OCI-M2 (cell line): ENCODE measurements at regions not wholly inside any gene's neighbourhood (a gene's known extent, or its start where the extent isn't known, plus 50 kb on each side); places are given as distances from the start of the nearest gene placed in this dataset.

ENCODE experiments used
- DNase-seq: peaks from one replicate; lab custom pipeline; 2025; ENCODE audit not compliant: unreplicated experiment; lab: John Stamatoyannopoulos, UW

DNA sequence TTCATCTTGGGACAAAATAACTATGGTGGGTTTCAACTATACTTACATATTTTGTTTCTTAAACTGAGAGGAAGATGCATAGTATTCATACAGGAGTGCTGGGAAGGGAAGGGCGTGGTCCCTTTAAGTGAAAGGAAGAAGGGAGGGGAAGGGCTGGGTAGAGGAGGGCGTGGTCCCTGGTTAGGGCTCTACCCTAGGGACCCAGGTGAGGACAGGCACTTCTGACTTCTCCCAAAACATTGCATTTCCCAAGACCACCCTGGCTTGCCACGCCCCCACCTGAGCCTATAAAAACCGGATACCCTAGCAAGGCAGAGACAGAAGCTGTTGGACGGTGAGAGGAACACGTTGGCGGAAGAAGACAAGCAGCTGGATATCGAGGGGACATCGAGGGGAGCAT is 157.6 kb upstream of the PLXNA4 start:
- DNase-seq: no peak

GRCh38 chr7:132732321-132732865 is 156.1 kb upstream of the PLXNA4 start:
- no peak for DNase-seq

- DNase-seq: no peak
Observed at GRCh38 chr7:132730105-132730504, 153.8 kb upstream of the PLXNA4 start.

DNA sequence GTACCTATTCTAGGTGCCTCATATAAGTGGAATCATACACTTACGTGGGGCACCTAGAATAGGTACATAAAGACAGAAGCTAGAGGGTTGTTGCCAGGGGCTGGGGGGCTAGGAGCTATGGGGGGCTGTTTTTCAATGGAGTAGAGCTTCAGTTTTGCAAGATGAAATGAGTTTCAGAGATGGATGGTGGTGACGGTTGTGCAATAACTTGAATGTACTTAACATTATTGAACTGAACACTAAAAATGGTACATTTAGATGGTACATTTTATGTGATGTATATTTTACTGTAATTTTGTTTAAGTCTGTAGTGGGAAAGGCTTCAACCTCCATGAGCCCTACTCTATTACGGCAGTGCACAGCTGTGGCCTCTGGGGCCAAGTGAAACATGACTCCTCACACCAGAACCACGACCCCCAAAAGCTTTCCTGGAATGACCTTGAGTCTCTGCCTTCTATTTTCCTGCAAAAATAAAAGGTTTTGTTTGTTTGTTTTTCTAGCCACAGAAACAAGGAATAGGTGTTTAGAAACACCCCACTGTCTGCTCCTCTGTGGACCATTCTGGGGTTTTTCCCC is 147.3 kb upstream of the PLXNA4 start:
- no peak for DNase-seq

DNA sequence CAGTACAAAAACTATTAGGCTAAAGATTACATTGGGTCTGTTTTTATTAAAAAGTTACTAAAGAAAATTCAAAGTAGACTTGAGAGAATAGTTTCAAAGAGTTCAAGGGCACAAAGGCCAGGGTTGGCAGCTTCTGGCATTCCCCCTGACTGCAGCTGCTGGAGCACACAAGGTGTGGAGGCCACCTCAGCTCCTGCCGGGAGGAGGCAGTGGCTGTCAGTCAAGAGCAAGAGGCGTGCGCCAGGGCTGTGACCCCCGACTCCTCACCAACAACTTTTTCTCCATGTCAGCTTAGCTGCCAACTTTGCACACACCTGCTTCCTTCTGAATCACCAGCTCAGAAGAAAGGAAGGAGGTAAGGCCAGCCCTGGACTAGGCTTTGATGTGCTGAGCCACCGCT is 144.6 kb upstream of the PLXNA4 start:
- no peak for DNase-seq

DNA sequence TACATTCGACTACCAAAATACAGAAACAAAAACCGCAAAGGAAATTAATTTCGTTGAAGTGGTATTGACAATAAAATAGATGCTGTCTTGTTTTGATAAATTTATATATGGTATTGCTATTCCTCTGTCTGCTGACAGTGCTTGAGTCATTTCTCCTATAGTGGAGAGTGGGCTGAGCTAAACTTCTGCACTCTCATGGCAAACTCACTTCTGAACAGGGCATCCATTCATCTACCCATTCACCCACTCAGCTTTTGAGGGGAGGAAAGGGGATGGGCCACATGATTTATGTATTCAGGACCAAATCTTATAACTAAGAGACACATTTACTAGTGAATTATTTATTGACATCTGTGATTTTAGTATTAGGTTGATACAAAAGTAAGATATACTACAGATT is 137.6 kb upstream of the PLXNA4 start:
- DNase-seq: no peak

DNA sequence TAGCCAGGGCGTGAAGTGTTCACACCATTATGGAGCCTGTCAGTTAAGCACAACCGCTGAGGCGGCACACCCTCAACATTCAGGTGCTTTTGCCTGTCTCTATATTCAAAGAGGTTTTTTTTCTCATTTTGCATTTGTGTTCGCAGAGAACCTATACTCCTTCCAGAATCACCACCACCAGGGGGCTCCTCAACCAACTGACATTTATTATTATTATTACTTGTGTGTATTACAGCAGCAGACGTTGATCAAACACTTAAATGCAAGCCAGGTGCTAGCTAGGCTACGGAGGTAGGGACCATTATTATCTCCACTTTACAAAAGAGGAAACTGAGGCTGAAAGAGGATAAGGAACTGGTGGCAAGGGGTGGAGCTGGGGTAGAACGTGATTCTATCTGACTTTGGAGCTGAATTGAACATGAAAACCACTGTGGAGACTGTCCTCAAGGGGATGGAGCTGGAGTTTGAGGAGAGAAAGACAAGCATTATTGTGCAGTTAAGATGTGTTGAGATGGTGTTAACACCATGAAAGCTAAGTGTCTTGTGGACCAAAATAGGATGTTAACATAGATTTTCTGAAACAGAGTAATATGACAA is 133.8 kb upstream of the PLXNA4 start:
- DNase-seq: no peak

DNA sequence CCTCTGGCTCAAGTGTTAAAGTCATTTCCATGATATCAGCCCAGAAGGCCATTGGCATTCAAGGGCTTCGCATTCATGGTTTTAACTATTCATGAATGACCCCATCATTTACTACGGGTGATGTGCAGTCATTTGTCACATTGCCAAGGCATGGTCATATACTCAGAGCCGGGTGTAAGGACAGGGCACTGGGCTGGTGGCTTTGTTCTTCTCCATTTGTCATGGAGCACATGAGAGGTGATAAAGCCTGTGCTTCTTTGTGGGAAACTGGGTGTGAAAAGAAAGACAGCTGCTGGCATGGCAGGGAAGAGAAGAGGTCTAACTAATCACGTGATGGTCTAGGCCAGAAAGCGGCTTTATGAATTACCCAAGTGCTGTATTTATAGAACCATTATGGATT is 132.2 kb upstream of the PLXNA4 start:
- no peak for DNase-seq

DNA sequence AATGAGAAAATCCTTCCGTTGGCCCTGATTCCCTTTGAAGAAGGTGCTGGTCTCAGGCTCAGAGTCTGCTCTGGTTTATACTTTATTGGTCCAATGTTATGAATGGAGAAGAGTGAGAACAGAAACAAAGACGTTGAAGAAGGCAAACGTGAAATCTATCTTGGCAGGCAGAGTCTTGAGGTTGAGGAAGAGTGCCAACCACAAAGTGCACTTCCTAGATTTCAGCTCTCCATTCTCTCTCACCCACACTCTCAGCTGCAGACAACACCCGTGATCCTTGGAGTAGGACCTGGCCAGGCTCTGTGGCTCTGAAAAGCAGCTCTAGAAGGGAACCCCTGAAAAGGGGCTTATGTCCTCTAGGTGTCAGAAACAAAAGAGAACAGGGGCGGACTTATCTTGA is 128.9 kb upstream of the PLXNA4 start:
- DNase-seq: no peak

DNA sequence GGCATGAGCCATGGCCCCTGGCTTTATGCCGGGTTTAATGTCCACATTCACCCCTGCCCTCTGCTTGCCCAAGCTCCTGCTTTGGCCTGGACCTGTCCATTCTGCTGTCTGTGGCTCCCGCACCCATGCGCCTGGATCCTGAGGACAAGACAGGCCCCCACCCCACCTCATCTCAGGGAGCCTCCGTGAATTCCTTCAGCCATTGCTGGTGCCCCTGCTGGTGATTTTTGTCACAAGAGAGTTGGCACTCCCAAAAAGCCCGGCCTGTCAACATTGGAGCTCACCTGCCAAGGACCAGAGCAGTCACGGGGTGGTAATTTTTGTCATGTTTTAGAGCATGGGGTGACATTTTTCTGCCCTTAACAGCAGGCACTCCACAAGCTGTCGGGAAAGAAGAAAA is 127.5 kb upstream of the PLXNA4 start:
- DNase-seq: no peak

GRCh38 chr7:132697003-132697402 is 120.7 kb upstream of the PLXNA4 start:
- DNase-seq: no peak

DNA sequence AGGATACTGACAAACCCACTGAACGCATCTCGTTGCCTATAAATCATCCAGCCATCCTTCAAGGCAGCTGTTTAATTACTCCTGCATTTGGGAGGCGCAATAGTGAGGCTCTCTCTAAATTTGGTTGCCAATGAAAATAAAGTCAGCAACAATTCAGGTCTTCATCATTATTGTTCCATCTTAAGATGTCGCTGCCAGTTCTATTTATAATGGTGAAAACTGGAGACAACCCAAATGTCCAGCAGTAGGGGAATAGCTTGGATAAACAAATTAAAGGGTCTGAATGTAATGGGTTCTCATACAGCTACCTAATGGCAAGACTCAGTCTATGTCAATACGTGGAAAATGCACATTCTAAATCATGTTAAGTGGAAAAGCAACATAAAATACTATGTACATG is 120.1 kb upstream of the PLXNA4 start:
- no peak for DNase-seq

DNA sequence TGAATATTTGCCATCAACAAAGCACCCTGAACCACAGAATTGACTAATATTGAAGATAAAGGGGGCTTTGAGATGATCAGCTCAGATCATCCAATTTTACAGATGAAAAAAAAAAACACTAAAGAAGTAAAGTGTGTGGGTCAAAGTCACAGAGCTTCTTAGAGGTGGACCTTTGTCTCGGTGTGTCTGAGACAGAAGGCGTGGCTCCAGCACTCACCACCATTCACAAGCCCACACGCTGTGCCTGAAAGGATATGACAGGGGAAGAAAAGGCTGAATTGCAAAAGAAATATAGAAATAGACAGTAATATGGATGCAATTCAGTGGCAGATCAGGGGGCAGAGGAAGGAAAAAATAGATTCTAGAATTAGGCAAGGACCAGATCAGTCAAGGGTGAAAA is 114.9 kb upstream of the PLXNA4 start:
- DNase-seq: no peak

- DNase-seq: no peak
Observed at GRCh38 chr7:132690174-132690573, 113.9 kb upstream of the PLXNA4 start.

- no peak for DNase-seq
Observed at GRCh38 chr7:132687981-132688383, 111.7 kb upstream of the PLXNA4 start.

- no peak for DNase-seq
Observed at GRCh38 chr7:132687016-132687415, 110.7 kb upstream of the PLXNA4 start.

- no peak for DNase-seq
Observed at GRCh38 chr7:132685277-132685676, 109.0 kb upstream of the PLXNA4 start.

- no peak for DNase-seq
Observed at GRCh38 chr7:132683896-132684690, 107.8 kb upstream of the PLXNA4 start.

DNA sequence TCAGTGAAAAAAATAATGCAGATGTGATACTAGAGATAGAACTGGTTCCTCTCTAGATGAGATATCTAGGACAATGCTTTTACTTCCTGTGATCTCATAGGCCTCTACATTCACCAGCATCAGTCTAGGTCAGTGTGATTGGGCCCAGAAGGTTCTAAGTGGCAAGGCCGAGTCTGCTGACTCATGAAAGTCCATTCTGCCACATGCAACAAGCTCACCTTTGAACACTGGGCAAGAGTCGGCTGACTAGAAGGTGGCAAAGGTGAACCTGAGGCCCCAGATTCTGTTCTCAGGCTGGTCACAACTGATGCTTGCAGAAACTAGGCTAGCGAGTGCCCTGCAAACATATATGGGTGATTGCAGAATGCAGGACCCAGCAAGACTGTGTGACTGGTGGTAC is 105.7 kb upstream of the PLXNA4 start:
- DNase-seq: no peak

GRCh38 chr7:132680590-132680989 is 104.3 kb upstream of the PLXNA4 start:
- DNase-seq: no peak

DNA sequence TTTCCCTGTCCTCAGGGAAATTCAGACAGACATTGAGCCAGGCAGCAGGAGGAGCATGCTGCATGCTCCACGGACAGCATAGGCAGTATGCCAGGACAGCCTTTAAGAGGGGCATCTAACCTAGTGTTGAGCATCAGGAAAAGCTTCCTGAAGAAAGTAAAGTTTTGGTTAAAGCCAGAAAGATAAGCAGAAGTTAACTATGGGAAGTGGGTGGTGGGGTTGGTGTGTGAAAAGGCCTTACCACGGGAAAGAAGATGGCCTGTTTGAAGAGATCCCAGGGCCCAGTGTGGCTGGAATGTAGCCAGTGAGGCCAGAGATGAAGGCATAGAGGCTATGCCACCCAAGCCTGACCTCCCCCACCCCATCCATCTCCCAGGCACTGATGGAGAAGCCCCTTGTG is 102.4 kb upstream of the PLXNA4 start:
- DNase-seq: no peak

DNA sequence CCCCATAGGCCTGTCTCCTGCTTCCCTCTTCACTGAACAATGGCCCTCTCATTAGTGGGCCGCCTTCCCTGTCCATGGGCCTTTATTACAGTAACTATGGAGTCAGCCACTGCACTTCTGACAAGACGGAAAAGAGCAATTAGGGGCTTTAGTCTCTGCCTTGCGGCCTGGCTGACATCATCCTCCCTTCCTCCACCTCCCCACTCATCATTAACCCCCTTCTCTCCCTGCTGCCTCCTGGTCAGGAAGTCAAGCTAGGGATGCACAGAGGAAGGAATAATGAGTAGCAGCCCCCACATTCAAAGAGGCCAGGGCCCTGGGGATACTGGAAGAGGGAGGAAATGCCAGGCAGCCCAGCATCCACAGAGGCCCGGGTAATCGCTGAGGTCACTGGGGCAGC is 101.6 kb upstream of the PLXNA4 start:
- no peak for DNase-seq
